ENCODE measurements at regions not wholly inside any gene's neighbourhood (a gene's known extent, or its start where the extent isn't known, plus 50 kb on each side); places are given as distances from the start of the nearest gene placed in this dataset.
"Not testable (repeated sequence)": the region's sequence is repeated elsewhere in the genome, so short reads cannot be mapped to it uniquely, and the experiment has no call there.

- no peak for DNase-seq
Measured at GRCh38 chr18:38262661-38263060, 697.1 kb upstream of the CELF4 start.

- no peak for DNase-seq
Measured at GRCh38 chr18:38257661-38258060, 692.1 kb upstream of the CELF4 start.

GRCh38 chr18:38256366-38256765 lies 690.8 kb upstream of the CELF4 start:
- no peak for DNase-seq

- no peak for DNase-seq
Measured at GRCh38 chr18:38250971-38251370, 685.4 kb upstream of the CELF4 start.

GRCh38 chr18:38244480-38244879 lies 678.9 kb upstream of the CELF4 start:
- DNase-seq = no peak

- DNase-seq = no peak
Measured at GRCh38 chr18:38243291-38243690, 677.7 kb upstream of the CELF4 start.

DNA sequence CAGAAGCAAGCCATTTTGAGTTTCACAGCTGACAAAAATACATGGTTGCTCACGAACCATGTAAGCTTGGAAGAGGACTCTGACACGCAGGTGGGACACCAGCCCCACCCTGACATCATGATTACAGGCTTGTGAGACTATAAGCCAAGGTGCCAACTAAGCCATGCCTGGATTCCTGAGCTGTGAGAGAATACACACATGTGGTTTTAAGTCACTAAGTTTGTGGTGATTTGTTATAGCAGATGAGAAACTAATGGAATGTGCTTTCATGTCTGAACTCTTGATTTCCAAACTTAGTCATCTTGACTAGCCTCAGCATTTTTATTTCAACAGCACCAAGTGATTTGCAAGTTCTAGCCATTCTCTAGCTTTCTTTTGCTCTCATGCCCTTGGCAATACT lies 676.1 kb upstream of the CELF4 start:
- no peak for DNase-seq

GRCh38 chr18:38241216-38241615 lies 675.6 kb upstream of the CELF4 start:
- no peak for DNase-seq

- DNase-seq = no peak
Measured at GRCh38 chr18:38239606-38240005, 674.0 kb upstream of the CELF4 start.

GRCh38 chr18:38237796-38238195 lies 672.2 kb upstream of the CELF4 start:
- DNase-seq = no peak

GRCh38 chr18:38221476-38222100 lies 656.0 kb upstream of the CELF4 start:
- no peak for DNase-seq

DNA sequence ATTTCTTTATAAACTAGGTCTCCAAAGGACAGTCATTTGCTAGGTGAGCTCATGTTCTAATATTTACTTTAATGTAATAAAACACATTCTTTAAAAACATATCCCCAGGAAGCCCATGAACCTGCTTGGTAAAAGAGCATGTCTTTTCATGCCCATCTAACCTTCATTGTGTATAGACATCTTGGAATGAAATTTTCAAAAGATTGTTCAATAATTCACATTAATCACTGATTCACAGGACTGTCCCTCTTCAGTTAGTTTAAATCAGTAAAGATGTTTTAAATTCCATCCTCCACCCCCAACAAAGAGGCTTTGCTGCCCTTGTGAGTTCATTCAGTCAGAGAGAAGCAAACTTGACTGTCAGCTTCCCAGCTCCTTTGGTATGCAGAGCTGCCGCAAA lies 633.4 kb upstream of the CELF4 start:
- DNase-seq = no peak

DNA sequence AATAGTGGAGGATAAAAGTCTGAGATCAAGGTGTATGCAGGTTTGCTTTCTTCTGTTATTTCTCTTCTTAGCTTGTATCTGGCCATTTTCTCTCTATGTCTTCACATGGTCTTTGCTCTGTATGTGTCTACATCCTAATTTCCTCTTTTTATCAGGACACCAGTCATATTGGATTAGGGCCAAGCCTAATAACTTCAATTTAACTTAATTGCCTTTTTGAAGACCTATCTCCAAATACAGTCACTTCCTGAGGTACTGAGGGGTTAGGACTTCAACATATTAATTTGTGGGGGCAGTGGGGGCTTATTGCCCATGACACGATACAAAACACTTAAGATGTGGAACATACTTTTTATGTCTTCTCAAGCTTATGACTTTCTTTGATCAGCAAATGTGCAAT lies 632.9 kb upstream of the CELF4 start:
- no peak for DNase-seq

DNA sequence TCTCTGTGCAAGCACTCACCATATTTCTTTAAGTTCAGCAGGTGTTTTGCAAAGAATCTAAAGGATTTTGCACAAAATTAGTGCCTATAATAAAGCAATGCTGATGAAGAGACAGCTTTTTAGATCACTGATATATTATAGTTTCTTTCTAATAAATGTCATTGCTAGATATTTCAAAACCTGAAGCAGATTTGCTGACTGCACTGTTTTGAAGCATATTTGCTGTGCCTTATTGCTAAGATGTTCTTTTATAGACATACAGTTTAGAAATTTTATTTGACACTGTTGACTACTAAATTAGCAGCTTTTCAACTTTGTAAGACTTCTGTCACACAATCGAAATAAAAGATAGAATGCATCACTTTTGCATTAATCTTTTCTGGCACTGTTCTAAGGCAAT lies 620.9 kb upstream of the CELF4 start:
- DNase-seq = no peak

- DNase-seq = no peak
Measured at GRCh38 chr18:38174594-38174993, 609.0 kb upstream of the CELF4 start.

DNA sequence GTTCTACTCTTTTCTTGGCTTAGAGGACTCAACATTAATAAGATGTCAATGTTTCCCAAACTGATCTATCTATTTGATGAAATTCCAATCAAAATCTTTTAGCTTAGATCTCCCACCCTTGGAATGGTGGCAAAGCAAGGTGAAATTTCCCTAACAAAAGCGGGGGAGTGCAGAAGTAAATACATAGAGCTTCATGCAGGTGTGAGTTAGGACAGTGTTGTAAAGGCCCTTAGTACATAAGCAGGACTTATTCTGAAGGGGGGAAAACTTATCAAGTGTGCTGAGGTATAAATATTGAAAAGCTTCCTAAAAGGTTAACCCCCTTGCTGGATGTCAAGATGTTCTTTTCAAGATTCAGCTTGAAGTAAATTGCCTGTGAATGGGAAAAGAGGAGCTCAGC lies 608.6 kb upstream of the CELF4 start:
- DNase-seq = no peak

- DNase-seq = no peak
Measured at GRCh38 chr18:38170845-38171244, 605.2 kb upstream of the CELF4 start.

- DNase-seq = no peak
Measured at GRCh38 chr18:38167623-38168022, 602.0 kb upstream of the CELF4 start.

GRCh38 chr18:38153116-38153515 lies 587.5 kb upstream of the CELF4 start:
- not testable (repeated sequence) for DNase-seq

- no peak for DNase-seq
Measured at GRCh38 chr18:38116716-38117115, 551.1 kb upstream of the CELF4 start.

GRCh38 chr18:38115201-38115600 lies 549.6 kb upstream of the CELF4 start:
- DNase-seq = no peak

- DNase-seq = no peak
Measured at GRCh38 chr18:38087538-38087937, 521.9 kb upstream of the CELF4 start.

GRCh38 chr18:38081516-38081915 lies 515.9 kb upstream of the CELF4 start:
- DNase-seq = no peak

DNA sequence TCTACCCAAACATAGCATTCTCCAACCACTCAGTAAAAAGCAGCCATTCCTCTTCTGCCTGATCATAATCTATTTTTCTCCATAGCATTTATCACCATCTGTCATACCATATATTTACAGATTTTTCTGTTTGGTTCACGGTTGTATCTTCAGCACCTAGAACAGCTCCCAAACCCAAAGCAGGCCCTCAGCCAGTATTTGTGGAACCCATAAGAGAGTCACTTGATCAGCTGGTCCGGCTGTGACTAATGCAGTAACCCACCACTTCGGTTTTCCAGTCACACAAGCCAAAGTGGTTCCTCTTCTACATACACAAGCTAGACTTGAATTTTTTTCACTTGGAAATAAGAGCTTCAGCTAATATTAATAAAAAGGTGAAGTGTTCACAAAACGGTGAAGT lies 511.6 kb upstream of the CELF4 start:
- no peak for DNase-seq

DNA sequence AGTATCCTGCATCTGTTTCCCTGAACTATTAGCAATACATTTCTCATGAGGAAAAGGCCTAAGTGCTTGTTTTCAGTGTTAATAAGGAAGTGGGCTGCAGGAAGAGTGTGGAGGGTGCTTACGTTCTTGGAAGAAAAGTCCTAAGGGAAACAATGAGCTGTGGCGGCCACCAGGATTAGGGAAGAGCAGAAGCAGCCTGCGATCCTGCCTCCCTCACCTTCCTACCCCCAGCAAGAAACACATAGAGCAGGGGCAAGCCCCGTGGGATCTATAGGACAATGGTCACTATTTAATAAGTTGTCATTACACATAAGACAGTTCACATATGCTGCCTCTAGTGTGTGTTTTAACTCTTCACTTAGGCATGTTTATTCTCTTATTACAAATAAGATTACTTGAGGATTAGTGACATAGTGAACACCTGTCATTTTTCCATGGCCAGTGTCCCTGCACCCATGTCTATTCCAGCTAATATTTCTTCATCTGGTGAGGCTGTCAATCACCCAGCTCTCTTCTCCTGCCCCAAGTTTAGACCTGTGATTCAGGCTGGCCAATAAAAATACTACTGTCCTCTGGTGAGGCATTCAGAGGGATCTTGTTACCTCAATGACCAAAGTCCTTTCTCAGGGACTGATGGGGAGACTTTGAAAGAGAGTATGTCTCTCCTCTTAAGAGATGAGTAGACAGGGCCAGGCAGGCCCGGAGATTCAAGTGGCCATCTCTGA lies 510.9 kb upstream of the CELF4 start:
- DNase-seq = no peak
